HG03139 (cell line): ENCODE measurements at regions not wholly inside any gene's neighbourhood (a gene's known extent, or its start where the extent isn't known, plus 50 kb on each side); places are given as distances from the start of the nearest gene placed in this dataset.
"Not testable (repeated sequence)": the region's sequence is repeated elsewhere in the genome, so short reads cannot be mapped to it uniquely, and the experiment has no call there.

ENCODE experiments used
- ATAC-seq: cut with Tn5 transposase; IDR thresholded peaks from one replicate; pipeline ENCODE4 v1.9.1; 2021; ENCODE audit not compliant: unreplicated experiment

DNA sequence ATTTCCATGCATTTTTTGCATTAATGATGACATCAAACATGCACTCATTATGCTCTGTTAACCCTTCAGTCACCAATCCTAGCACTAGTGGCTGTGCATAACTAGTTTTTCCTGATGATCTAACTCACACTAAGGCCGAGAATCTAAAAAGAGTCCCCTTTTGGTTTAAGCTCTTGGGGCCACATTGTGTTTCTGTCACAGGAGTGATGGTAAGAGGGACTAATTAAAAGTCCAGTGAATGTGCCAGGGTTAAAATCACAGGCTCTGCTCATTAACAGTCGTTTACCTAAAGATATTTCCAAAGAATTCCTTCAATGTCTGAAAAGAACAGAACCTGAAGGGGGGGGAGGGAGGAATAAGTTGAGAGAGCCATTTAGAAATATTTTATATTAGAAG, 359.0 kb upstream of the ANKRD30A start:
- ATAC-seq: no peak

- ATAC-seq: no peak
Observed at GRCh38 chr10:36765782-36766414, 359.5 kb upstream of the ANKRD30A start.

GRCh38 chr10:36764823-36765222, 360.6 kb upstream of the ANKRD30A start:
- no peak for ATAC-seq

DNA sequence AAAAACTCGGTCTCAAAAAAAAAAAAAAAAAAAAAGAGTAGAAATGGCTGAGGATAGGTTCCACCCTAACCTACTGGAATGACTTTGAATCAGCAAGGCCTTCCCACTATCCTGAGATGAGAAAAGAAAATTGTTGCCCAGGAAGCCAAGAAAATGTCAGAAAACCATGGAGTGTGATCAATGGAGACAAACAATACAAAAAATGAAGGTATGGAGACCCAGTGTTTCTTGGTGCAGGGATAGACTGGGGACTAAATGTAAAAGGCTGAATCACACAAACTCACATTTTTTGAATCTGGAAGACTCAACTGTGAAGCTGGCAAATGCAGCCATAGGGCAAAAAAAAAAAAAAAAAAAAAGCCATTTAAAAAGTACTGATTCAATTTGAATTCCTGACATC, 364.3 kb upstream of the ANKRD30A start:
- ATAC-seq: no peak

GRCh38 chr10:36759141-36759805, 366.1 kb upstream of the ANKRD30A start:
- no peak for ATAC-seq

DNA sequence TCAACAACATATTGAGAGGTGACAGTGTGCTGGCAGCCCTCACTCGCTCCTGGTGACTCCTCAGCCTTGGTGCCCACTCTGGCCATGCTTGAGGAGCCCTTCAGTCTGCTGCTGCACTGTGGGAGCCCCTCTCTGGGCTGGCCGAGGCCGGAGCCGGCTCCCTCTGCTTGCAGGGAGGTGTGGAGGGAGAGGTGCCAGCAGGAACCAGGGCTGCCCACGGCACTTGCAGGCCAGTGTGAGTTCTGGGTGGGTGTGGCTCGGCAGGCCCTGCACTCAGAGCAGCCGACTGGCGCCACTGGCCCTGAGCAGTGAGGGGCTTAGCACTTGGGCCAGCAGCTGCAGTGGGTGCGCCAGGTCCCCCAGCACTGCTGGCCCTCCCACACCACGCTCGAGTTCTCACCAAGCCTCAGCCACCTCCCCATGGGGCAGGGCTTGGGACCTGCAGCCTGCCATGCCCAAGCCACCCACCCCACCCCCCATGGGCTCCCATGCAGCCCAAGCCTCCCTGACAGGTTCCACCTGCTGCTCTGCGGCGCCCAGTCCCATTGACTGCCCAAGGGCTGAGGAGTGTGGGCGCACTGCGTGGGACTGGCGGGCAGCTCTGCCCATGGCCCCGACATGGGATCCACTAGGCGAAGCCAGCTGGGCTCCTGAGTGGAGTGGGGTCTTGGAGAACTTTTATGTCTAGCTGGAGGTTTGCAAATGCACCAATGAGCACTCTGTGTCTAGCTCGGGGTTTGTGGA, 377.1 kb upstream of the ANKRD30A start:
- no peak for ATAC-seq

DNA sequence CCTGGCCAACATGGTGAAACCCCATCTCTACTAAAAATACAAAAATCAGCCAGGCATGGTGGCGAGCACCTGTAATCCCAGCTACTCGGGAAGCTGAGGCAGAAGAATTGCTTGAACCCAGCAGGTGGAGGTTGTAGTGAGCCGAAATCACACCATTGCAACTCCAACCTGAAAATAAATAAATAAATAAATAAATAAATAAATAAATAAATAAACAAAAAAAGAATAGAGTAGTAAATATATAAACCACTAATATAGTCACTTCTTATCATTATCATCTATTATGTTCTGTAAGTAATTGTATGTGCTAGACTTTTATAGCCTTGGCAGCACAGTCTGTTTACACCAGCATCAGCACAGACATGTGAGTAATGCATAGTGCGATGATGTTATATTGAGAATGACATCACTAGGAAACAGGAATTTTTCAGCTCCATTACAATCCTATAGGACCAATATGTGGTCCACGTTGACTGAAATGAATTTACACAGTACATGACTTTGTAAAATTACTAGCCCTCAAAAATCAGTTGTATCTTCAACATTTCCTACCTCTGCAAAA, 385.4 kb upstream of the ANKRD30A start:
- no peak for ATAC-seq

DNA sequence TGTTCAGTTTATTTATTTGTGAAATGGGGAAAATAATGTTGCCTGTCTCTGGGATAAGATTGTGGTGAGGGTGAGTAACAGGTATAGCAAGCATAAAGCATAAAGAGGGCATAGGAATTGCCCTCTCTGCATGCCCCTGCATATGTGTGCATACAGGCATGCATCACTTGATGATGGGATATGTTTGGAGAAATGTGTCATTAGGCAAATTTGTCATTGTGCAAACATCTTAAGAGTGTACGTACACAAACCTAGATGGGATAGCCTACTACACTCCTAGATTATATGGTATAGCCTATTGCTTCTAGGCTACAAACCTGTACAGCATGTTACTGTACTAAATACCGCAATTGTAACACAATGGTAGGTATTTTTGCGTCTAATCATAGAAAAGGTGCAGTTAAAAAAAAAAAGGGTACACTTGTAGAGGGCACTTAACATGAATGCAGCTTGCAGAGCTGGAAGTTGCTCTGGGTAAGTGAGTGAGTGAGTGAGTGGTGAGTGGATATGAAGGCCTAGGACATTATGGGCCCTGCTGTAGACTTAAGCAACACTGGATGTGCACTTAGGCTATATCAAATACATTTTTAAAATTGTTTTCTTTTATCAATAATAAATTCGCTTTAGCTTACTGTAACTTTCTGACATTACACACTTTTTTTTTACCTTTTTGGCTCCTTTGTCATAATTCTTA, 386.5 kb upstream of the ANKRD30A start:
- ATAC-seq: no peak

DNA sequence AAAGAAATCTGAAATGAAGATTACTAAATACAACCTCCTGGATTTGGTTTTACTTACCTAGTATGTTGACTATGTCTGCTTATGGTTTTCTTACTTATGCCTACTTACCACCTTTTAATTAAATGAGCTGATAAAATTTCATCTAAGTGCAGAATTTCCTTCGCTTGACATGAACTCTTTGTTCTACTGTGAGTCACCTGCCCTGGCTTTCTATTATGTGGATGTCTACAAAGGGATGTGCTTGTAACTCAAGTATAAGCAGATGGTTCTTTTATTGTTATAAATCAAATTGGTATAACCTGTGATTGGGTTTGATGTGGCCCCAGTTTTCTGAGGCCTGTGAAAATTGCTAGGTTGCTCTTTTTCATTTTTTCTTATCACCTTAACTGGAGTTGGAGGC, 389.1 kb upstream of the ANKRD30A start:
- no peak for ATAC-seq

GRCh38 chr10:36734590-36734989, 390.8 kb upstream of the ANKRD30A start:
- ATAC-seq: not testable (repeated sequence)

DNA sequence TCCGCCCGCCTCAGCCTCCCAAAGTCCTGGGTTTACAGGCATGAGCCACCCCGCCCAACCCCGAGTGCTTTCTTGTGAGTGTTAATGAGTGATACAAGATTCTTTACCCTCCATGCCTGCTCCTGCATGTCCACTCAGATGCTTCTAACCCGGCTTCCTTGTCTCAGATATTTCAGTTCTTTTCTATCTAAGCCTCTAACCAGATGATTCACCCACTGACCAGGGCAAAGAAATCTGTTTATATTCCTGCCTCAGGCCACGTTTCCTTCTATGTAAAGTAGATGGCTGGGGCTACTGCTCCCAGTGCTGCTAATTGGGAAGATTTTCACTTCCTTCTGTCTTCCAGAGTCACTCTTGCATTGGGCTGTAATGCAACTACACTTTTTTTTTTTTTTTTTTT, 395.1 kb upstream of the ANKRD30A start:
- no peak for ATAC-seq

GRCh38 chr10:36728626-36729025, 396.8 kb upstream of the ANKRD30A start:
- ATAC-seq: no peak

- no peak for ATAC-seq
Observed at GRCh38 chr10:36725581-36726520, 399.5 kb upstream of the ANKRD30A start.

DNA sequence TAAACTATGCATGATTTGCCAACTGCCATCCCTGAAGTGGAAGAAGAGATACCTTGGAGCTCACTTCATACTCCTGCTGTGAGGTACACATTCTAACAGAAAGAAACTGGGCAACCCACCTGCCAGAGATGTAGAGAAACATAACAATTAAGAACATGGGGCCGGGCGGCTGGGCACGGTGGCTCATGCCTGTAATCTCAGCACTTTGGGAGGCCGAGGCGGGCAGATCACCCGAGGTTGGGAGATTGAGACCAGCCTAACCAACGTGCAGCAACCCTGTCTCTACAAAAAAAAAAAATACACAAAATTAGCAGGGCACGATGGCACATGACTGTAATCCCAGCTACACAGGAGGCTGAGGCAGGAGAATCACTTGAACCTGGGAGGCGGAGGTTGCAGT, 402.6 kb upstream of the ANKRD30A start:
- ATAC-seq: no peak

GRCh38 chr10:36721871-36722270, 403.5 kb upstream of the ANKRD30A start:
- ATAC-seq: no peak

GRCh38 chr10:36720895-36721294, 404.5 kb upstream of the ANKRD30A start:
- ATAC-seq: no peak

DNA sequence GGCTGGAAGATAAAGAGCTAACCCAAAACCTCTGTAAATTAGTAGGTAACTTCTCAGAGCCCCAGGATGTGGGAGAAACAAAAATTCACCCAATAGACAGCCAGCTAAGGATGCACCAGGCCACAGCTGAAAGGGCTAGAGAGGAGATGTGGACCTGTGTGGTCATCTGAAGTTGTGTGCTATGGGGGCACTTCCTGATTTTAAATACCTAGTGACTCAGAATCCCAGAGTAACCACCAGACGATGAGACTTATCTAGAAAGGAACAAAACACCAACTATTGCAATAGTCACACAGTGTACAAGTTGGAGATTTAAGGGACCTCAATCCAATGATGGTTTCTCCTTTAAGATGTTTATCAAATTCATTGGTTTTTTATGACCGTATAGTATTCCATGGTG, 408.3 kb upstream of the ANKRD30A start:
- ATAC-seq: no peak

DNA sequence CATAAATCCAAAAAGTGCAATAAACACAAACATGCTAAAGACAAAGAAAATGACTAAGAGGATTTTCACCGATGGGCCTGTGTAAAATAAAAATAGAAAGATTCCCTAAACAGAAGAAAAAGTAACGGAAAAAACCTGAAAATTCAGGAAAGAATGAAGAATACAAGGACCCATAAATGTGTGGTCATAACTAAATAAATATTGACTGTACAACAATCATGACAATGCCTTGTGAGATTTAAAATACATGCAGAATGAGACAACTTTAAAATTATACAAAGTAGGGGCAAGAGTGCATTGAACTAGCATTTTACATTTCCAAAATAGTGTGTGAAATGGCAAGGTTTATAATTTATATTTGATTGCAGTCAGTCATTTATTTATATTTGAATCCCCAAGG, 409.1 kb upstream of the ANKRD30A start:
- no peak for ATAC-seq

GRCh38 chr10:36712695-36713094, 412.7 kb upstream of the ANKRD30A start:
- no peak for ATAC-seq

- ATAC-seq: no peak
Observed at GRCh38 chr10:36711361-36711760, 414.0 kb upstream of the ANKRD30A start.
